NT2/D1 (cell line): ENCODE measurements at regions not wholly inside any gene's neighbourhood (a gene's known extent, or its start where the extent isn't known, plus 50 kb on each side); places are given as distances from the start of the nearest gene placed in this dataset.

Experiments used
- YY1 ChIP-seq: IDR thresholded peaks from 2 replicates; pipeline ENCODE4 v1.6.1; 2011; ENCODE audit not compliant: insufficient read length, insufficient read depth
- ZNF274 ChIP-seq: IDR thresholded peaks from 2 replicates; pipeline ENCODE4 v1.6.1; 2011; ENCODE audit warnings: mild to moderate bottlenecking, low read depth, low read length

DNA sequence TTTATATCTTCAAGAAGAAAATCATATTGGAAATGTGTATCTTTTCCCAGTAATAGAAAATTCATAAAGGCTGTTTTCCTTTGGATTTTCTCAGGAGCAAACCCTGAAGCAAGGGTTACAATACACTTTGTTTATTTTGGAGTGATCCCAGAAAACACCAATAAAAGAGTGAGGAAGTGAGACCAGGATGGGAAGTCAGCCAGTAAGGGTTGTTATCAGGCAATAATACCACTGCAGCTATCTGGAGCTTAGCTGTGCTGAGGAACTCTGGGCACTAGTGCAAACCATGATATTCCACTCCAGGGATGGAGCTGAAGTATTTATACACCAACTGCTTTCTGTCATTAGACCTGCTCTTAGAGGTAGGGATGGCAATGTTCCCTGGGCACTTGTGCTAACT is 1002.3 kb downstream of the FLRT2 start:
- TF ChIP-seq YY1 (no peak), ZNF274 (no peak)
